ENCODE measurements at regions not wholly inside any gene's neighbourhood (a gene's known extent, or its start where the extent isn't known, plus 50 kb on each side); places are given as distances from the start of the nearest gene placed in this dataset.
A peak's percentile ranks its signal among the peaks of the same experiment; 100 is the strongest.

GRCh38 chr6:43910638-43911353 lies 140.8 kb downstream of the VEGFA start:
- TF ChIP-seq CTCF (IDR thresholded peaks at IDR 0.05) (no peak), POLR2A (IDR thresholded peaks at IDR 0.05) (no peak)
- no peaks in the 10 kb centered on the region for H3K27me3 ChIP-seq
- H3K9me3 ChIP-seq (replicated peaks in 1 of 3): no peaks in the 10 kb centered on the region
- no peaks in the 10 kb centered on the region for H3K36me3 ChIP-seq (replicated peaks in 1 of 2)
- DNase-seq: no peak
- WGBS, 4 donors: 74 to 78% (median 74%) methylated on average over 4 to 6 of the region's 6 CpGs
- intact Hi-C loops (cut with DNase I): no loop called here
- no peak overlapping the region for H3K27ac ChIP-seq
- H3K4me3 ChIP-seq: no peak overlapping the region
- no peaks in the 10 kb centered on the region for H3K4me1 ChIP-seq (replicated peaks in 1 of 2)

- H3K36me3 ChIP-seq (replicated peaks in 1 of 2): no peaks in the 10 kb centered on the region
- H3K27ac ChIP-seq: no peak overlapping the region
- H3K9me3 ChIP-seq (replicated peaks in 1 of 3): no peaks in the 10 kb centered on the region
- H3K27me3 ChIP-seq: no peaks in the 10 kb centered on the region
- DNase-seq: no peak
- no peak overlapping the region for H3K4me3 ChIP-seq
- no peak for TF ChIP-seq POLR2A (IDR thresholded peaks at IDR 0.05)
- no peak for TF ChIP-seq CTCF (IDR thresholded peaks at IDR 0.05)
- H3K4me1 ChIP-seq (replicated peaks in 1 of 2): no peaks in the 10 kb centered on the region
- WGBS, 4 donors: 70 to 86% (median 81%) methylated on average over 1 of the region's 1 CpG
- intact Hi-C loops (cut with DNase I): no loop called here
Observed at GRCh38 chr6:43910149-43910637, 140.2 kb downstream of the VEGFA start.

- TF ChIP-seq CTCF (IDR thresholded peaks at IDR 0.05) (no peak), POLR2A (IDR thresholded peaks at IDR 0.05) (no peak)
- WGBS, 4 donors: 73 to 83% (median 80%) methylated on average over 6 to 7 of the region's 7 CpGs
- H3K27me3 ChIP-seq: no peaks in the 10 kb centered on the region
- H3K4me3 ChIP-seq: no peak overlapping the region
- H3K9me3 ChIP-seq (replicated peaks in 1 of 3): no peaks in the 10 kb centered on the region
- DNase-seq: no peak
- H3K36me3 ChIP-seq (replicated peaks in 1 of 2): no peaks in the 10 kb centered on the region
- no peak overlapping the region for H3K27ac ChIP-seq
- no peaks in the 10 kb centered on the region for H3K4me1 ChIP-seq (replicated peaks in 1 of 2)
- intact Hi-C loops (cut with DNase I): no loop called here
Observed at GRCh38 chr6:43909474-43910148, 139.6 kb downstream of the VEGFA start.

- H3K4me3 ChIP-seq: no peak overlapping the region
- WGBS, 4 donors: 37 to 70% (median 58%) methylated on average over 4 of the region's 4 CpGs
- no peaks in the 10 kb centered on the region for H3K4me1 ChIP-seq (replicated peaks in 1 of 2)
- TF ChIP-seq POLR2A (IDR thresholded peaks at IDR 0.05) (no peak), CTCF (IDR thresholded peaks at IDR 0.05) (no peak)
- intact Hi-C loops (cut with DNase I): no loop called here
- no peaks in the 10 kb centered on the region for H3K27me3 ChIP-seq
- H3K27ac ChIP-seq: no peak overlapping the region
- no peaks in the 10 kb centered on the region for H3K9me3 ChIP-seq (replicated peaks in 1 of 3)
- DNase-seq: peak in 1 of 7 donors; percentile 72
- H3K36me3 ChIP-seq (replicated peaks in 1 of 2): no peaks in the 10 kb centered on the region
Observed at GRCh38 chr6:43907789-43908472, 137.9 kb downstream of the VEGFA start.
